Large intestine (tissue), 3 donors: ENCODE measurements at regions not wholly inside any gene's neighbourhood (a gene's known extent, or its start where the extent isn't known, plus 50 kb on each side); places are given as distances from the start of the nearest gene placed in this dataset.
"Not testable (repeated sequence)": the region's sequence is repeated elsewhere in the genome, so short reads cannot be mapped to it uniquely, and the experiment has no call there.

ENCODE experiments used
- DNase-seq, 2 donors: peaks; one replicate each; pipeline versions ENCODE4 v3.0.0 to v3.0.0-alpha.2; 2013
- H3K27ac ChIP-seq: one replicate; pipeline ENCODE4 v1.5.1; 2013; ENCODE audit warnings: low read length
- H3K27me3 ChIP-seq: 2 replicates; pipeline ENCODE4 v1.6.1; 2013; ENCODE audit warnings: low read length; ENCODE audit not compliant: control insufficient read depth, insufficient read depth
- H3K36me3 ChIP-seq: 2 replicates; pipeline ENCODE4 v1.6.1; 2013; ENCODE audit warnings: low read length; ENCODE audit not compliant: control insufficient read depth, insufficient read depth
- H3K4me1 ChIP-seq: one replicate; pipeline ENCODE4 v1.6.1; 2013; ENCODE audit warnings: low read length; ENCODE audit not compliant: control insufficient read depth, insufficient read depth
- H3K4me3 ChIP-seq: one replicate; pipeline ENCODE4 v1.5.1; 2013; ENCODE audit warnings: low read length
- H3K9me3 ChIP-seq: one replicate; pipeline ENCODE4 v1.6.1; 2013; ENCODE audit warnings: mild to moderate bottlenecking, low read depth, low read length, moderate library complexity; ENCODE audit not compliant: control insufficient read depth
- WGBS: methylation state at CpG from one replicate; pipeline ENCODE4 v1.1.5; 2013; ENCODE audit warnings: low lambda C conversion rate; ENCODE audit not compliant: insufficient coverage; 5-methylcytosine and 5-hydroxymethylcytosine counted together

GRCh38 chr12:47351526-47351925 is 271.8 kb upstream of the AMIGO2 start:
- WGBS: no CpG with 5 or more reads among the region's 2 CpGs
- H3K4me3 ChIP-seq: no peak overlapping the region
- no peaks in the 10 kb centered on the region for H3K27me3 ChIP-seq
- H3K4me1 ChIP-seq: no peaks in the 10 kb centered on the region
- H3K27ac ChIP-seq: no peak overlapping the region
- DNase-seq: no peak
- no peaks in the 10 kb centered on the region for H3K36me3 ChIP-seq
- H3K9me3 ChIP-seq: no peaks in the 10 kb centered on the region

DNA sequence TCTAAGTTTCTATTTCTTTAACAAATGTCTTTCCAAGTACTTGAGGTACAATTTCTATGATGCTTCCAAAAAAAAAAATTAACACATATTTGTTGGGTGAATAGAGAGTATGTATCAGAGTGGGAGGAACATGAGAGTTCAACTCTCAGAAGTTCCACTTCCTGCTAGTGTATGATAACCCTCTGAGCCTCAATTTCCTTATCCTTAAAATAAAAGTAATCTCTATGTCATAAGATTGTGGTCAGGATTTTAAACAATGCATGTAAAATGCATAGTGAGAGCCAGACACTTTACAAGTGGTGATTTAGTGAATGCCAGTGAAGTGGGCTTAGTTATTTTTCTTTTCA is 270.3 kb upstream of the AMIGO2 start:
- Histone ChIP-seq H3K4me1 (peaks cover 6% of the 10 kb centered on the region), H3K36me3 (no peaks in the 10 kb centered on the region), H3K27ac (no peak overlapping the region), H3K4me3 (no peak overlapping the region), H3K9me3 (no peaks in the 10 kb centered on the region), H3K27me3 (no peaks in the 10 kb centered on the region)
- no peak for DNase-seq

DNA sequence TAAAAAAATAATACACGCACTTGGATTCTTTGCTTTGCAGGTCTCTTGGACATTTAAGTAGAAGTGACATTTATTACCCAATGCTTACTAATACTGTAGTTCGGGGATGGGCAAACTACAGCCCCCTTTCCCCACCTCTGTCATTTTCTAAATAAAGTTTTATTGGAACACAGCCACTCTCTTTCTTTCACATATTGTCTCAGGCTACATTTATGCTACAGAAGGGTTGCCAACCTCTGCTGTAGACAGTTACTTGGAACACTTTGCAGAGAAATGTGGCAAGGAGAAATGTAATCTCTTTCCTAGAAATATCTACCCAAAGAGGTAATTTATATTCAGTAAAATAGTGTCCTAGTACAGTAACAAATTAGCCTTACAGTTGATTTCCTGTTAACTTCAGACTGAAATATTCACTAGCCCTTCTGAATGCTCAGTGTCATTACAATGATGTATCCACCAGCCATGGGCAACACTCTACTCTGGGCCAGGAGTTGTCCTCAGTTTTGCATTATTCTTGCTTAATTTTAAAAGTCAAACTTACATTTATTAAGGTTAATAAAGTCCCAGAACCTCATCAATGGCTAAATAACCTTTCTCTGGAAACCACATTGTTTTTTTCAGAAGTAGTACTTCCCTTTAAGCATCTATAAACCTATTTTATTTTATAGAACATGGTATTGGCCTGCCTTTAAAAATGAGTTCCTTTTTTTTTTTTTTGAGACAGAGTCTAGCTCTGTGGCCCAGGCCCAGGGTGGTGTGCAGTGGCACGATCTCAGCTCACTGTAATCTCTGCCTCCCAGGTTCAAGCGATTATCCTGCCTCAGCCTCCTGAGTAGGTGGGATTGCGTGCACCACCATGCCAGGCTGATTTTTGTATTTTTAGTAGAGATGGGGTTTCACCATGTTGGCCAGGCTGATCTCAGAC is 269.6 kb upstream of the AMIGO2 start:
- Histone ChIP-seq H3K36me3 (no peaks in the 10 kb centered on the region), H3K27ac (no peak overlapping the region), H3K4me1 (peaks cover 6% of the 10 kb centered on the region), H3K27me3 (no peaks in the 10 kb centered on the region), H3K9me3 (no peaks in the 10 kb centered on the region), H3K4me3 (no peak overlapping the region)
- no peak for DNase-seq
- 33% methylated on average over 1 of the region's 5 CpGs for WGBS

GRCh38 chr12:47348206-47348605 is 268.4 kb upstream of the AMIGO2 start:
- WGBS: no CpG with 5 or more reads among the region's 1 CpG
- Histone ChIP-seq H3K9me3 (no peaks in the 10 kb centered on the region), H3K4me1 (peaks cover 6% of the 10 kb centered on the region), H3K4me3 (no peak overlapping the region), H3K27me3 (no peaks in the 10 kb centered on the region), H3K27ac (no peak overlapping the region), H3K36me3 (no peaks in the 10 kb centered on the region)
- DNase-seq: no peak

GRCh38 chr12:47346251-47347019 is 266.7 kb upstream of the AMIGO2 start:
- Histone ChIP-seq H3K4me1 (peaks cover 6% of the 10 kb centered on the region), H3K9me3 (no peaks in the 10 kb centered on the region), H3K4me3 (no peak overlapping the region), H3K36me3 (no peaks in the 10 kb centered on the region), H3K27me3 (no peaks in the 10 kb centered on the region), H3K27ac (peak overlapping the region; percentile 14)
- 92% methylated on average over 2 of the region's 4 CpGs for WGBS
- DNase-seq: peak; percentile 87 to 93

- Histone ChIP-seq H3K27ac (no peak overlapping the region), H3K36me3 (no peaks in the 10 kb centered on the region), H3K4me3 (no peak overlapping the region), H3K9me3 (no peaks in the 10 kb centered on the region), H3K27me3 (no peaks in the 10 kb centered on the region), H3K4me1 (peaks cover 6% of the 10 kb centered on the region)
- no peak for DNase-seq
- WGBS: no CpG with 5 or more reads among the region's 2 CpGs
Observed at GRCh38 chr12:47343684-47344567, 264.2 kb upstream of the AMIGO2 start.

DNA sequence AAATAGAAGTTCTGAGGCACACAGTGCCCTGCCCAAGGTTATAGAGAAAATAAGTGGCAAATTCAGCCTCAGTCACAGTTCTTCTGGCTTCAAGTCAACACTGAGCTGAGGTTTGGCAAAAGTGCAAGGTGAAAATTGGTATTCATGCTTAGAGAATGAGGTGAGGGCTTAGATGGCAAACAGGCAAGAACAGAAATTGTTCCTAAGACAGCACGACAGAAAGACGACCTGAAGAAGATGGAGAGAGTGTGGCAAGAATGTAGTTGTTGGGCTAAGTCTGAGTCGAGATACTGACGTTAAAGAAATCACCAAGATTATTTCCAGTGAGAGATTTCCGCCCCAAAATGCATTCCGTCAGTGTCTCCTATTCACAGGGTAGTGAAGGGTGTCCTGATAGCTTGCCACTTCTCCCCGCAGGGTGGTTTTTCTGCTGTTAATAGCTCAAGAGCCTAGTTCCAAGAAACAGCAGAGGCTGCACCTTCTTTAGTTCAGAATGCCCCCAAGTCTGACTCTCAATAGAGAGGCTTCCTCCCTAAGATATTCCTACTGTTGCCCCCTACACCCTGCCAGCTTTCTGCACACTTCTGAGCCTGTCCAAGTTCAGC is 260.8 kb upstream of the AMIGO2 start:
- WGBS: 89% methylated on average over 2 of the region's 7 CpGs
- no peak for DNase-seq
- no peaks in the 10 kb centered on the region for H3K4me1 ChIP-seq
- H3K9me3 ChIP-seq: no peaks in the 10 kb centered on the region
- H3K27me3 ChIP-seq: no peaks in the 10 kb centered on the region
- H3K36me3 ChIP-seq: no peaks in the 10 kb centered on the region
- no peak overlapping the region for H3K4me3 ChIP-seq
- H3K27ac ChIP-seq: no peak overlapping the region

DNA sequence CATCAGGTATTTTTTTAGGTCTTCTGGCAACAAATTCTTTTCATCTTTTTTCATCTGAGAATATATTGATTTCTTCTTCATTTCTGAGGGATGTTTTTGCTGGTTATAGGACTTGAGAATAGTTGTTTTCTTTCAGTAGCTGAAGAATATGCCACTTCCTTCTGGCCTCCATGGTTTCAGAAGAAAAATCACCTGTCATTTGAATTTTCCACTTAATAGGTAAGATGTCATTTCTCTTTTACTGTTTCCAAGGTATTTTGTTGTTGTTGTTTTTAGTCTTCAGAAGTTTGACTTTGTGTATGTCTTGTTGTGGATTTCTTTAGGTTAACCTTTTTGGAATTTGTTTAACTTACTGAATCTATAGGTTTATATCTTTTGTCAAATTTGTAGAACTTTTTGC is 257.8 kb upstream of the AMIGO2 start:
- Histone ChIP-seq H3K27me3 (no peaks in the 10 kb centered on the region), H3K36me3 (no peaks in the 10 kb centered on the region), H3K27ac (no peak overlapping the region), H3K4me1 (no peaks in the 10 kb centered on the region), H3K4me3 (no peak overlapping the region), H3K9me3 (peaks cover 5% of the 10 kb centered on the region)
- DNase-seq: no peak

DNA sequence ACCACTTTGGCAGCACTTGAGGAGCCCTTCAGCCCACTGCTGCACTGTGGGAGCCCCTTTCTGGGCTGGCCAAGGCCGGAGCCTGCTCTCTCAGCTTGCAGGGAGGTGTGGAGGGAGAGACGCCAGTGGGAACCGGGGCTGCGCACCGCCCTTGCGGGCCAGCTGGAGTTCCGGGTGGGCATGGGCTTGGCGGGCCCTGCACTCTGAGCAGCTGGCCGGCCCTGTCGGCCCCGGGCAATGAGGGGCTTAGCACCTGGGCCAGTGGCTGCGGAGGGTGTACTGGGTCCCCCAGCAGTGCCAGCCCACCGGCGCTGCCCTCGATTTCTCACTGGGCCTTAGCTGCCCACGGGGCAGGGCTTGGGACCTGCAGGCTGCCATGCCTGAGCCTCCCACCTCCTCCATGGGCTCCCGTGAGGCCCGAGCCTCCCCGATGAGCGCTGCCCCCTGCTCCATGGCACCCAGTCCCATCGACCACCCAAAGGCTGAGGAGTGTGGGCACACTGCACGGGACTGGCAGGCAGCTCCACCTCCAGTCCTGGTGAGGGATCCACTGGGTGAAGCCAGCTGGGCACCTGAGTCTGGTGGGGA is 253.6 kb upstream of the AMIGO2 start:
- not testable (repeated sequence) for H3K4me1 ChIP-seq, H3K27me3 ChIP-seq, H3K4me3 ChIP-seq, H3K36me3 ChIP-seq, H3K27ac ChIP-seq, H3K9me3 ChIP-seq, DNase-seq
- WGBS: no CpG with 5 or more reads among the region's 22 CpGs
